ENCODE measurements at regions not wholly inside any gene's neighbourhood (a gene's known extent, or its start where the extent isn't known, plus 50 kb on each side); places are given as distances from the start of the nearest gene placed in this dataset.

DNA sequence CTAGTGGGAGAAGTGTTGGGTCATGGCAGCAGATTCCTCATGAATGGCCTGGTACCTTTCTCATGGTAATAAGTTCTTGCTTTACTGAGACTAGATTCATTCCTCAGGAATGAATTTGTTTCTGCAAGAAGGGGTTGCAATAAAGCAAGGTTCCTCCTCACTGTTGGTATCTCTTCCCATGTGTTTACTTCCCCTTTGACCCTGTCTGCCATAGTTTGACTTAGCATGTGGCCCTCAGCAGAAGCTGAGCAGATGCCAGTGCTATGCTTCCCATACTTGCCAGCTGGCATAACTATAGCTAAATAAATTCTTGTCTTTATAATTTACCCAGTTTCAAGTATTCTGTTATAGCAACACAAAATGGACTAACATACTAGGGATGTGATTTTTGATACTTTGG lies 163.6 kb upstream of the COL8A1 start:
- H3K27ac ChIP-seq: no peak overlapping the region
- DNase-seq (ENCODE audit: low read depth in 1 of 2, low spot score in 2 of 2): no peak

DNA sequence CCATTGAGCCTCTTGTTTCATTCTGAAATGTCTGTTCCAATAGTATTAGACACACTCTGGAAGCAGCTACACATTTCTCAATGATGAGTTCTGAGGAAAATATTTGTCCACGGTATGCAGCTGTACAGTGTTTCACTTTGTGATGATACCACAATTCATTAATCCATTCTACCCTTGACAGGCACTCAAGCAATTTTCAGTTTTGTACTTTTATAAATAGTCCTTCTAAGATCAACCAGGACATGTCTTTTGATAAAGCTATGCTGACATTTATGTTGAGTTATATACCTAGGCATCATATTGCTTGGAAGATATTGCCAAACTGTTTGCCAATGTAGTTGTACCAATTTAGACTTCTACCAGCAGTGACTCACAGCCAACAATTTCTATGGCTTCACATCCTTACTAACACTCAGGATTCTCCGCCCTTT lies 165.1 kb upstream of the COL8A1 start:
- H3K9me3 ChIP-seq (replicated peaks): peaks cover 3% of the 10 kb centered on the region; the same call in 1 of the 2 replicates
- H3K36me3 ChIP-seq: no peaks in the 10 kb centered on the region
- no peaks in the 10 kb centered on the region for H3K27me3 ChIP-seq (replicated peaks)
- DNase-seq (ENCODE audit: low read depth in 1 of 2, low spot score in 2 of 2): no peak
- no peaks in the 10 kb centered on the region; the same call in 1 of the 2 replicates for H3K4me1 ChIP-seq (replicated peaks)
- H3K27ac ChIP-seq: no peak overlapping the region
- no peak overlapping the region for H3K4me3 ChIP-seq

More for the DNA sequence above, 163.6 kb upstream of the COL8A1 start:
- no peaks in the 10 kb centered on the region; the same call in 1 of the 2 replicates for H3K4me1 ChIP-seq (replicated peaks)
- H3K27me3 ChIP-seq (replicated peaks): no peaks in the 10 kb centered on the region
- no peaks in the 10 kb centered on the region for H3K36me3 ChIP-seq
- no peak overlapping the region for H3K4me3 ChIP-seq
- peaks cover 3% of the 10 kb centered on the region; the same call in 1 of the 2 replicates for H3K9me3 ChIP-seq (replicated peaks)

DNA sequence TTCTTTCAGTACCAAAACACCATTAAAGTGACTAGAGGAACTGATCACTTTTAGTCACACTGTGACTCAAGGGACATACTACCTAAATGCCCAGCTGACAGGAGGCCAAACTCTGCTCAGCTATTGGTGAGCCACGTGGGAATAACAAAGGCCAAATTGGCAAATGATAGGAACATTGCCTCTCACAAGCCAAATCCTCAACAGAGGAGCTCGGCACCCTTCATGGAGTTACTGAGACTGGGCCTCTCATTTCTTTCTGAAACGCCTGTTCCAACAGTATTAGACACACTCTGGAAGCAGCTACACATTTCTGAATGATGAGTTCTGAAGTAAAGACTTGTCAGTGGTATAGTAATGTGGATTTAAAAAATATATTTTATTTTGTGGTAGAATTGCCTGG lies 166.0 kb upstream of the COL8A1 start:
- Histone ChIP-seq H3K27ac (no peak overlapping the region), H3K36me3 (no peaks in the 10 kb centered on the region), H3K4me1 (replicated peaks) (no peaks in the 10 kb centered on the region; the same call in 1 of the 2 replicates), H3K9me3 (replicated peaks) (0 out of 2 replicates have a peak, but pooled peaks cover under 1% of the 10 kb centered on the region), H3K27me3 (replicated peaks) (no peaks in the 10 kb centered on the region), H3K4me3 (no peak overlapping the region)
- DNase-seq (ENCODE audit: low read depth in 1 of 2, low spot score in 2 of 2): no peak

DNA sequence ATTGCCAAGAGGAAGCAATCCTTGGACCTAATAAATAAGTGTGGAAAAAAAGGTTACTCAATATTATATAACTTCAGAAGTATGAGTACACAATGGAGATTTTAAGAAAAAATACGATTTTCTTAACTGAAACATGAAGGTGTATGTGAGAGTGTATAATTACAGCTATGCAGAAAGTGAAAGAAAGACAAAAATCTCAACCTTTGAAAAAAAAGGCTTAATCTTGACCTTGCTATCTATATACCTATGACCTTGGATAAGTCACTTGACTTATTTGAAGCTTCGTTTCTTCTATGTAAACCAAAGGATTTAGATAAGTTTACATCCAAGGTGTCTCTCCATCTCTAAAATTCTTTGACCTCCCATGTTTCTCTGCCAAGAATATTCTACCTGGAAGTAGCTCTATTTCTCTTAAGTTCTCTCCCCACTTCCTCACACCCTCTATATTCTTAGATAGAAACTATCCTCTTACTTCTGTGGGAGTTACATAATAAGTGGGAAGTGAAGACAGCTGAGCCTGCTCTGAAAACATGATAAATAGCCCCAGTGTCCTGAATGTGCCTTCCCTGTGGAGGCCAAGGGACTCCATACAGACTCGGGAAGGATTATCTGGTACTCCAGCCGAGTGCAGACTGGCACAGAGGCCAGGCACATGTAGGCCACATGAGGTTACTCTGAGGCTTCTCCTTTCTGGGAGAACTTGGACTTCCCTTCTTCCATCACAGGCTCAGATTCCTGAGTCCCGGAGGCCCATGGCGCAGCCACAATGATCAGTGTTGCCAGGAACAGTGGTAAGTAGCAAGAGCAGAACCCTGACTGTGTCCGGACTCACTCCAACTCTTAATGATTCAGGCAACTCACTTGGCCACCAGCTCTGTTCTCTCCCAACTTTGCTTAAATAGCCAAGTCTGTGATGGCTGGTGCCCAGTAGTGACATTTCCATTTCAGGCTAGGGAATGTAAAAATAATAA lies 166.8 kb upstream of the COL8A1 start:
- Histone ChIP-seq H3K27ac (no peak overlapping the region), H3K27me3 (replicated peaks) (no peaks in the 10 kb centered on the region), H3K4me1 (replicated peaks) (no peaks in the 10 kb centered on the region; the same call in 1 of the 2 replicates), H3K9me3 (replicated peaks) (no peaks in the 10 kb centered on the region), H3K4me3 (no peak overlapping the region), H3K36me3 (no peaks in the 10 kb centered on the region)
- no peak for DNase-seq (ENCODE audit: low read depth in 1 of 2, low spot score in 2 of 2)

DNA sequence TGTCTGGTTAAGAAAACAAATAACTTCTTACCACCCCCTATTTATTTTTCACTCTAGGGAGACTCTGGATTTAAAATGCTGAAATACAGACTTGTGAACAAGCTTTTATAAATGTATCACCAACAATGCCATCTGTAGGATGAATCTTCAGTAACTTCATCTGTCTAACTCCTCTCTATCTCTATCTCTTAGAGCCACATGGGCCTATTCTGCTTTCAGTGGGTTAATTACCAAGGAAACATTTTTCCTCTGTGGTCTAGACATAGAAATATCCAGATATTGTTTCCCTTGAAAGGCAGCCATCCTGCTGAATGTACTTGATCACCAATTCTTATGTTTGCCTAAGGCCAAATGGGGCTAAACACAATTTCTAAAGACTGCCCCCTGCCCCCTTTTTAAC lies 167.6 kb upstream of the COL8A1 start:
- Histone ChIP-seq H3K27ac (no peak overlapping the region), H3K36me3 (no peaks in the 10 kb centered on the region), H3K4me1 (replicated peaks) (no peaks in the 10 kb centered on the region; the same call in 1 of the 2 replicates), H3K27me3 (replicated peaks) (no peaks in the 10 kb centered on the region), H3K9me3 (replicated peaks) (no peaks in the 10 kb centered on the region), H3K4me3 (no peak overlapping the region)
- DNase-seq (ENCODE audit: low read depth in 1 of 2, low spot score in 2 of 2): no peak

DNA sequence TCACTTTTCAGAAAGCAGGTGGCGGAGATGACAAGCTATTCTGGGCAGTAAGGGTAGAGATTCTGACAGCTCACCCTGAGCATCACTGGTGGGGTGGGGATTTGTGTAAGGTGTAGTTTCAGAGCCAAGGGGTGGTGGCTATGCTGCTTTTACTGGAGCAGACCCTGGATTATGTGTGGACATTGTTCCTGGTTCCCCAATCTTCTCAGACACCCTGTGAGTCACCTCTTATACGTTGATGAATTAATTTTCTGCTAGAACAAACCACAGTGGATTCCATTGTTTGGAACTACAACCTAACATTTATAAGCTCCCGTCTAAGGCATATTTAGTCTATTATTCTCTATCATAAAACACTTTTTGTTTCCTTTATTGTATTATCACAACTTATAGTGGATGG lies 169.5 kb upstream of the COL8A1 start:
- Histone ChIP-seq H3K4me3 (no peak overlapping the region), H3K36me3 (no peaks in the 10 kb centered on the region), H3K27ac (no peak overlapping the region), H3K27me3 (replicated peaks) (no peaks in the 10 kb centered on the region; the same call in 1 of the 2 replicates), H3K4me1 (replicated peaks) (no peaks in the 10 kb centered on the region; the same call in 1 of the 2 replicates), H3K9me3 (replicated peaks) (no peaks in the 10 kb centered on the region)
- no peak for DNase-seq (ENCODE audit: low read depth in 1 of 2, low spot score in 2 of 2)

DNA sequence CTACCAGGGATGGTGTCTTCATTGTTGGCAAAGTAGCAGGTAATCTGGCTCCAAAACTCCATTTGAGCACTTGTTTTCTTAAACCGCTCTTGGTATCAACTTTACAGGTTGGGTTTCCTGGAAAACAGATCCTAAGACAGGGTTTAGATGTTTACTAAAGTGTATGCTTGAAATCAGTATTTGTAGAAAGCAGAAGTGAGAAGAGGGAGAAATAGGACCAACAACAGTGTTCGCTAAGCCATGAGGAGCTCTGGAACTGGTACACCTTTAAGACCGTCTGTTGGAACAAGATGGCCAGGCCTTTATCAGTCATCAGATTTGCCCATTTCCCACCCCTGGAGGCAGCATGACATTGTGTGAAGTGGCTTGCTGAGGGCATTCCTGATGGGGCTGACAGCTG lies 171.0 kb upstream of the COL8A1 start:
- no peaks in the 10 kb centered on the region; the same call in 1 of the 2 replicates for H3K4me1 ChIP-seq (replicated peaks)
- H3K27me3 ChIP-seq (replicated peaks): no peaks in the 10 kb centered on the region; the same call in 1 of the 2 replicates
- no peaks in the 10 kb centered on the region for H3K36me3 ChIP-seq
- H3K4me3 ChIP-seq: no peak overlapping the region
- H3K9me3 ChIP-seq (replicated peaks): no peaks in the 10 kb centered on the region
- no peak overlapping the region for H3K27ac ChIP-seq
- DNase-seq (ENCODE audit: low read depth in 1 of 2, low spot score in 2 of 2): no peak

DNA sequence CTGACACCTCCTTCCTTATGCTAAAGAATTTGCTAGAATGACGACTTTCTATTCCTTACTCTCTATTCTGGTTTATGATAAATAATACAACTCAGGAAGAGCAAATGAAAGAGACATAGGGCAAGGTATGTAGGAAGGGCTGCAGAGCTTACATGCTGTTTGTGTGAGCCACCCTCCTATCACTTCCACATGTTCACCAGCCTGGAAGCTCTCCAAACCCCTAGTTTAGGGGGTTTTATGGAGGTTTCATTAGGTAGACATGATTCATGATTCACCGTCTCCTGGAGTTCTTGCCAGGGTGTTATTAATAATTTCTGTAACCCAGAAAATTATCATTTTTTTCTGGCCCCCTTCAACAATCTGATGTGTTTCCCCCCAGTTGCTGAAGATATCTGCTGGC lies 172.1 kb upstream of the COL8A1 start:
- DNase-seq (ENCODE audit: low read depth in 1 of 2, low spot score in 2 of 2): no peak
- Histone ChIP-seq H3K36me3 (no peaks in the 10 kb centered on the region), H3K4me1 (replicated peaks) (no peaks in the 10 kb centered on the region; the same call in 1 of the 2 replicates), H3K9me3 (replicated peaks) (no peaks in the 10 kb centered on the region), H3K27me3 (replicated peaks) (no peaks in the 10 kb centered on the region; the same call in 1 of the 2 replicates), H3K27ac (no peak overlapping the region), H3K4me3 (no peak overlapping the region)

DNA sequence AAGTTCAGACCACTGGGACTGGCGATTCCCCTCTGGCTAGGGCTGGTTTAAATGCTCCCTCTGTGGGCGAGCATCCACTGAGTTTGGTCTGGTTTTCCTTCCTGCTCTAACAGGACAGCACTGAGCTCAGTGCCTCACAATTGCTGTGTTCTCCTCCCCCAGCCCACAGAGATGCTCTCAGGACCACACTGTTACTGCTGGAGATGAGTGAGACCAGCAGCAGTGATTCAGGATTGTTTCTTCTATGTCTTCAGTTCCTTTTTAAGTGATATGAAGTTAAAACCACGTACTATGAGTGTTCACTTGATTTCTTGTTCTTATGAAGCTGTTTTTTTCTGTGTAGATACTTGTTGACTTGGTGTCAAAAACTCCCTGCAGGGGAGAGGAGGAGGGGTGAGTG lies 180.4 kb upstream of the COL8A1 start:
- no peak overlapping the region for H3K4me3 ChIP-seq
- H3K27ac ChIP-seq: no peak overlapping the region
- no peak for DNase-seq (ENCODE audit: low read depth in 1 of 2, low spot score in 2 of 2)
- no peaks in the 10 kb centered on the region for H3K4me1 ChIP-seq (replicated peaks)
- no peaks in the 10 kb centered on the region for H3K36me3 ChIP-seq
- no peaks in the 10 kb centered on the region for H3K27me3 ChIP-seq (replicated peaks)
- H3K9me3 ChIP-seq (replicated peaks): no peaks in the 10 kb centered on the region

DNA sequence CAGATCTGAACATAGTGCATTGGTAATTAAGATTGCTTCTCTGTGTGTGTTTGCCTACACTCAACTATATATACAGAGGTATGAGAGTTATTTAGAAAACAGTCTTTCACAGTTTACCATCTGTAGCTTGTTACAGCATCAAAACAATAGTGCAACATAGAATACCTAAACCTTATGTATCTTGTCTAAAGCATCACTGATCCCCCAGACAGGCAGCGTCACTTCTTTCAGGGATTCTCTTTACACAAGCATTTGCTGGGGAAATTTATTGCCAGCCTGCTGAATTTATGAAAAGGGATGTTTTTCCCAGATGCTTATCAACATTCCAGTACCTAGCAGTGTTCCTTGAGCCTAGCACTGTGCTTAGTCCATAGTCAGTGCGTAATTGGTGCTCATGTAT lies 195.8 kb upstream of the COL8A1 start:
- no peak for DNase-seq (ENCODE audit: low read depth in 1 of 2, low spot score in 2 of 2)
- no peaks in the 10 kb centered on the region for H3K27me3 ChIP-seq (replicated peaks)
- 0 out of 2 replicates have a peak, but pooled peaks cover 5% of the 10 kb centered on the region for H3K4me1 ChIP-seq (replicated peaks)
- H3K9me3 ChIP-seq (replicated peaks): no peaks in the 10 kb centered on the region
- H3K36me3 ChIP-seq: no peaks in the 10 kb centered on the region
- H3K27ac ChIP-seq: no peak overlapping the region
- H3K4me3 ChIP-seq: no peak overlapping the region

DNA sequence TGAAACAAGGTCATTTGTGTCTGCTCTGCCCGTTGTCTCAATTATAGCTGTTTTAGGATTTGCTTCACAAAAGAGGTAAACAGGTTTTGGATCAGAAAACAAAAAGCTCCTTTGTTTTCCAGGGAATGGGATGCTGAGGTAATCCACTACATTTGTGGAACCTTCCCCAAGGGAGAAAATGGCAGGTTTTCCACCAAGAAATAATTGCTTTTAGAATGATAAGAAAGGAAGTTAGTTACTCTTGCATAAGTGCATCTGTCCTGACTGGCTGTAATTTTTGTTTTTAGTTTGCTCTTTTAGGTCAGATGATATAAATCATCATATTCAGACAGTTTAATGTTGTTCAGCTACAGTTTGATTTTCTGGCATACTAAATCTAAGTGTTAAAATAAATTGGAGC lies 198.5 kb upstream of the COL8A1 start:
- DNase-seq (ENCODE audit: low read depth in 1 of 2, low spot score in 2 of 2): no peak

DNA sequence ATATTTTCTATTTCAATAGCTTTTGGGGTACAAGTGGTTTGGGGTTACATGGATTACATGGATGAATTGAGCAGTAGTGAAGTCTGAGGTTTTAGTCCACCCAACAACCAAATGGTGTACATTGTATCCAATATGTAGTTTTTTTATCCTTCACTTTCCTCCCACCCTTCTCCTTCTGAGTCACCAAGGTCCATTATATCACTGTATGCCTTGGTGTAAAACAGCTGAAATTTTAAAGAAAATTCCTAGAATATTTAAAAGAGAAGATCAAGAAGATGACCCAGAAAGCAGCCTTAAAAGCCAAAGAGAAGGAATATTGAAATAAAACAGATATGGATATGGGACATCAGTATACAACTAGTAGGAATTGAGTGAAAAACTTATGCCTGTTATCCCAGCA lies 204.2 kb upstream of the COL8A1 start:
- DNase-seq (ENCODE audit: low read depth in 1 of 2, low spot score in 2 of 2): no peak
- Histone ChIP-seq H3K4me3 (no peak overlapping the region), H3K27me3 (replicated peaks) (no peaks in the 10 kb centered on the region), H3K36me3 (no peaks in the 10 kb centered on the region), H3K9me3 (replicated peaks) (no peaks in the 10 kb centered on the region), H3K27ac (no peak overlapping the region), H3K4me1 (replicated peaks) (no peaks in the 10 kb centered on the region)

More for the DNA sequence above, 198.5 kb upstream of the COL8A1 start:
- no peaks in the 10 kb centered on the region for H3K27me3 ChIP-seq (replicated peaks)
- no peaks in the 10 kb centered on the region for H3K9me3 ChIP-seq (replicated peaks)
- H3K27ac ChIP-seq: no peak overlapping the region
- no peak overlapping the region for H3K4me3 ChIP-seq
- no peaks in the 10 kb centered on the region for H3K36me3 ChIP-seq
- 0 out of 2 replicates have a peak, but pooled peaks cover 5% of the 10 kb centered on the region for H3K4me1 ChIP-seq (replicated peaks)

DNA sequence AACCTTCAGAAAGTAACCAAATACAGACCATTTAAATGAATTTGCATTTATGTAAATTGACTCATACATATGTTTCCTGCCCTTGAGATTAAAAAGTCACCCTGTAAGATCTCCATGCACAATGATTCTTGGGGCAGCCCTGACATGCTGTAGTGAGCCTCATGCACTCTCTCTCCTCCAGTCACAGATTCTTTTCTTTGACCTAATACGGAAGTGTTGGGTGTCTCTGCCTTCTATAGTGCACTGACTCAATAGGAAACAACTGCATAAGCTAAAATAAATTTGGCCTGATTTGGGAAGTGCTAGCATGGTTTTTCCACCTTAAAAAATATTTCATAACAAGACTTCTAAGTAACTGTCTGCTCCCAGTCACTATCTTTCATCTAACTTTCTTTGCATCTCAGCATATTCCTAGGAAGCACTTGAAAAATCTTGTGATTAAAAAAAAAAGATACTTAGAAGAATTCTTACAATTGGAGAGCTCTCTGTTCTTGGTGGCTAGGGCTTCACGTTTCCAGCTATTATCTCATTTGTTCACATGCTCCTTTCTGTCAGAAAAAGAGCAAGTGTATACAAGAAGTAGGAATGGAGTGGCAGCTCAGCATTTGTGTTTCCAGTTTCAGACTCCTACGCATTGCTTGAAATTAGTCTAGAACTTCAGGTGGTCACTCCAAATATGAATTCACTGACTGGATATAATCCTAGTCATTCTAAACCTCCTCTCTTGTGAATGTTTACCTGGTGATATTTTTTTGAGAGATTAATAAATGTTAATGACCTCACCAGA lies 207.9 kb upstream of the COL8A1 start:
- no peak for DNase-seq (ENCODE audit: low read depth in 1 of 2, low spot score in 2 of 2)
- no peaks in the 10 kb centered on the region for H3K36me3 ChIP-seq
- no peak overlapping the region for H3K4me3 ChIP-seq
- H3K4me1 ChIP-seq (replicated peaks): no peaks in the 10 kb centered on the region
- H3K27me3 ChIP-seq (replicated peaks): no peaks in the 10 kb centered on the region
- H3K9me3 ChIP-seq (replicated peaks): no peaks in the 10 kb centered on the region
- H3K27ac ChIP-seq: no peak overlapping the region

DNA sequence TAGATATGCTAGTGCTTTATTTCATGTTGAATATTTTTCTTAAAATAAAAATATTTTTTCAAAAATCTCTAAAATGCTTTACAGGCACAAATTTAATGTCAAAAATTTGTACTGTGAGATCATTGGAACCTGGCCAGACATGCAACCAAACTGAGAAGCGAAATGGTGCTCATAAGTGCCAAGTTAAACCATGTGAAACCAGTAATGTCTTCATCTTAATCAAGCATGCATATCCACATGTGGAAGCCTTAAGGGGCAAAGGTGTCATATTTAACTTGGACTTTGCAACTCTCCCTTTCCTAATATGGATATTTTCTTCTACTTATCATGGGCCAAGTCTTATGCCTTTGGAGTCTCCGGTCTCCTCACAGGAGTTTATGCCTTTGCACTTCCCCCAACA lies 208.9 kb upstream of the COL8A1 start:
- H3K36me3 ChIP-seq: no peaks in the 10 kb centered on the region
- H3K4me1 ChIP-seq (replicated peaks): no peaks in the 10 kb centered on the region
- DNase-seq (ENCODE audit: low read depth in 1 of 2, low spot score in 2 of 2): no peak
- H3K9me3 ChIP-seq (replicated peaks): no peaks in the 10 kb centered on the region
- no peak overlapping the region for H3K27ac ChIP-seq
- no peaks in the 10 kb centered on the region for H3K27me3 ChIP-seq (replicated peaks)
- H3K4me3 ChIP-seq: no peak overlapping the region

Measured in SJSA1 (cell line).